ENCODE measurements at regions not wholly inside any gene's neighbourhood (a gene's known extent, or its start where the extent isn't known, plus 50 kb on each side); places are given as distances from the start of the nearest gene placed in this dataset.

GRCh38 chr13:88074794-88075510 lies 403.8 kb downstream of the SLITRK5 start:
- DNase-seq (ENCODE audit: low read depth): peak; percentile 63

- peak; percentile 68 for DNase-seq (ENCODE audit: low read depth)
Observed at GRCh38 chr13:88085036-88085435, 413.9 kb downstream of the SLITRK5 start.

GRCh38 chr13:88086577-88086976 lies 415.4 kb downstream of the SLITRK5 start:
- peak; percentile 79 for DNase-seq (ENCODE audit: low read depth)

- no peak for DNase-seq (ENCODE audit: low read depth)
Observed at GRCh38 chr13:88097541-88097940, 426.4 kb downstream of the SLITRK5 start.

- no peak for DNase-seq (ENCODE audit: low read depth)
Observed at GRCh38 chr13:88103824-88104223, 432.7 kb downstream of the SLITRK5 start.

GRCh38 chr13:88104576-88104975 lies 433.4 kb downstream of the SLITRK5 start:
- no peak for DNase-seq (ENCODE audit: low read depth)

- no peak for DNase-seq (ENCODE audit: low read depth)
Observed at GRCh38 chr13:88107570-88107969, 436.4 kb downstream of the SLITRK5 start.

GRCh38 chr13:88112526-88112925 lies 441.4 kb downstream of the SLITRK5 start:
- DNase-seq (ENCODE audit: low read depth): no peak

- DNase-seq (ENCODE audit: low read depth): no peak
Observed at GRCh38 chr13:88115976-88116375, 444.8 kb downstream of the SLITRK5 start.

- no peak for DNase-seq (ENCODE audit: low read depth)
Observed at GRCh38 chr13:88118952-88119351, 447.8 kb downstream of the SLITRK5 start.

- DNase-seq (ENCODE audit: low read depth): no peak
Observed at GRCh38 chr13:88124142-88124541, 453.0 kb downstream of the SLITRK5 start.

GRCh38 chr13:88125055-88125454 lies 453.9 kb downstream of the SLITRK5 start:
- DNase-seq (ENCODE audit: low read depth): no peak

GRCh38 chr13:88136098-88136790 lies 465.1 kb downstream of the SLITRK5 start:
- no peak for DNase-seq (ENCODE audit: low read depth)

- no peak for DNase-seq (ENCODE audit: low read depth)
Observed at GRCh38 chr13:88142653-88143052, 471.5 kb downstream of the SLITRK5 start.

- no peak for DNase-seq (ENCODE audit: low read depth)
Observed at GRCh38 chr13:88144580-88144979, 473.4 kb downstream of the SLITRK5 start.

- DNase-seq (ENCODE audit: low read depth): no peak
Observed at GRCh38 chr13:88153353-88153752, 482.2 kb downstream of the SLITRK5 start.

- DNase-seq (ENCODE audit: low read depth): no peak
Observed at GRCh38 chr13:88154001-88154400, 482.8 kb downstream of the SLITRK5 start.

GRCh38 chr13:88162076-88162702 lies 491.0 kb downstream of the SLITRK5 start:
- no peak for DNase-seq (ENCODE audit: low read depth)

- no peak for DNase-seq (ENCODE audit: low read depth)
Observed at GRCh38 chr13:88176231-88176630, 505.1 kb downstream of the SLITRK5 start.

GRCh38 chr13:88183440-88183839 lies 512.3 kb downstream of the SLITRK5 start:
- DNase-seq (ENCODE audit: low read depth): no peak

GRCh38 chr13:88188986-88189385 lies 517.8 kb downstream of the SLITRK5 start:
- no peak for DNase-seq (ENCODE audit: low read depth)

GRCh38 chr13:88189728-88190127 lies 518.6 kb downstream of the SLITRK5 start:
- no peak for DNase-seq (ENCODE audit: low read depth)

GRCh38 chr13:88196106-88196505 lies 524.9 kb downstream of the SLITRK5 start:
- no peak for DNase-seq (ENCODE audit: low read depth)

Measured in renal cortical epithelial cell (primary cell).